NCI-H1092 (cell line): ENCODE measurements at regions not wholly inside any gene's neighbourhood (a gene's known extent, or its start where the extent isn't known, plus 50 kb on each side); places are given as distances from the start of the nearest gene placed in this dataset.
A peak's percentile ranks its signal among the peaks of the same experiment; 100 is the strongest.

ENCODE experiments used
- DNase-seq: peaks from one replicate; lab custom pipeline; 2025; lab: John Stamatoyannopoulos, UW

GRCh38 chr15:61742591-61742990 is 317.7 kb downstream of the VPS13C start:
- DNase-seq: no peak

- no peak for DNase-seq
These were observed 323.5 kb downstream of the VPS13C start for GRCh38 chr15:61736790-61737189.

- DNase-seq: no peak
These were observed 329.1 kb downstream of the VPS13C start for GRCh38 chr15:61731099-61731498.

DNA sequence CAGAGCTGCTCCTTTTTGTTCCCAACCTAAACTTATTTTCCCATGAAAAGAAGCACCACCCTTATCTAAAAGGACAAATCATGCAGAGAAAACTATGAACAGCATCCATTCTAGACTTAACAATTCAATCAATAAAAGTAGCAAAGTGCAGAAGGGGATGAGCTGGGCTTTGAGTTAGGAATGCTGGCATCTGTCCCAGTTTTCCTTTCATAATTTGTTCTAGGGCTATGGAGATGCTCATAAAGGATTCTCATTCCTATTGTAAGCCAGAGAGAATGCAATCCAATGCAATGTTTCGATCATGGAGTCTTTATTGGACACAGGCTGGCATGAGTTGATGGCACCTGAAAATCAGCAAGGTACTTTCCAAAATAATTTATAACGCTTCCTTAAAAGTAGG is 330.6 kb downstream of the VPS13C start:
- no peak for DNase-seq

DNA sequence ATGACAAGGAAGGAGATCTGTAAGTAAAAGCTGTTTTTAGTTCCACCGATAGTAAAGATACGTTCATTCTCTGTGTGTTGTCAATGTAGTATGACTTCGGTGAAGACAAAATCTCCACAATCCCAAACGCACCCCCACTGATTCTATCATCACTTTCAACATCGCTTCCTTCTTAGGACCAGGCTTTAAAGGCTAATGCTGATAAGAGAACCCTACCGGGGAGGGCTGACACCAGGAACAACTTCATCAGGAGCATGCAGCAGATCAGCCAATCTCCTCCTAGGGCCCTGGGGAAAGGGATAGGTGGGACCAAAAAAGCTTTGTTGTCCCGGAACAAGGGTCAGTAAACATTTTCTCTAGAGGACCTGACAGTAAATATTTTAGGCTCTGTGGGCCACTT is 334.1 kb downstream of the VPS13C start:
- no peak for DNase-seq

- DNase-seq: no peak
These were observed 335.0 kb downstream of the VPS13C start for GRCh38 chr15:61725251-61725650.

DNA sequence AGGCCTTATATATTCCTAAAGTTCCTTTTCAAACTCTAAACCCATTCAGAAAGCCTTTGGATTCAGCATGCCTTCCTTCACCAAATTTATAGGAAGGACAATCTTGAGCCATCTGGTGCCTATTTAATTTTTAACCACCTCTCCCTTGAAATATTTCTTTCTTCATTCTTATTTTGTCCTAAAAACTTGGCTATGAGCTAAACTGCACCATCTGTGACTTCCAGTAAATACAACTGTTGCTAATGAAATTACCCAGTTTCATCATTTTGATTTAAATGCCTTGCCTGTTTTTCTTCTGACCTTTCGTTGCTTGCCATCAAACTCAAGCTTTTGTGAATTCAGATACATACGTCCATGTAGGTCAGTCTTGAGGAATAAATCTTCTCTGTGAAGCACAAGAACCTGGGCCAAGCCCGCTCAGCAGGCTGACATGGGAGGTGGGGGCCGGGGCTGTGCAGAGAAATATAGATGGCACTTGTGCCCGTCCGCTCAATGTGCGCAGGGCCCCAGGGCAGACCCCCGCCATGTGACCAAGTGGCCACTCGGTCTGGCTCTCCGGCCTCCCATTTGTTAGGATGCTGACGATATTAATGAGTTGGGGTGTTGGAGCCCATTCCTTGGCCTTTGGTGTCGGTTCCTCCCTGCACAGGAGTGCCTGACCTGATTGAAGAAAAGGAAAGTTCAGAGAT is 335.9 kb downstream of the VPS13C start:
- DNase-seq: no peak

DNA sequence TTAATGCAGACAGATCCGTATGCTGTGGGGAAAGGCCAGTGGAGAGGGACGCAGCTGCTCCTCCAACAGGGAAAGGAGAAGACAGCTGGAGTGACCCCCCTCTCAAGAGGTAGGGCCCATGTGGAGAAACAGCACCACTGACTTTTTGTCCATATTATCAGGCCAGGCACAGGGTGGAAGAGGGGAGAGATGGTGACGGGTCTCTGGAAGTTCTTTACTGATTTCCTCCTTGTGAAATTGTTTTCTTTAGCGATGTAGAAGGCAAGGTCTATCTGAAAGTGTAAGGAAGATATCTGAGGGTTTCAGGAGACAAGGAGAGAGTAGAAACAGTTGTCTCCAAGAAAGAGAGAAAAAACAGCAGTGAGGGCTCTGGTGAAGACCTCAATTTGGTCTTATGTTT is 338.8 kb downstream of the VPS13C start:
- no peak for DNase-seq

DNA sequence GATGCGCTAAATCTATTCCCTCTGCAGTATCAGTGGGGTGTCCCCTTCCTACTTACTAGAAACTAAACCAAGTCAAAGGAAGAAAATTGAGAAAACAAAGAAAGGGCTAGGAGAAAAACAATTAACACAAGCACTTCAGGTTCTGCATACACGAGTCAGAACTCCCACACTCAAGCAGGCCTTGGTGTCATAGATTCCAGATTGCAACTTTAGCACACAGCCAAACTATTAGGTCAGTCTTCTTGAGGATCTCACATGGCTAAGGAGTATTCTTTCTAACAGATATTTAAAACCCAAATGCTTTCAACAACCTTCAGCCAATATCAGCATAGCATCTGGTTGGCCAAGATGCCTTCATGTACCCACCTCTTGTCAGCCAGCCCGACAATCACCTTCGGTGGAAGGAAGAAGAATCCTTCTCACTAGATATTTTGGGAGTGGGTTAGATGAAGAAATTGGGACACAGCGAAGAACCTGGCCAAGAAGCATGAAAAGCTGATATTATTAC is 340.0 kb downstream of the VPS13C start:
- no peak for DNase-seq

- no peak for DNase-seq
These were observed 345.2 kb downstream of the VPS13C start for GRCh38 chr15:61715082-61715481.

DNA sequence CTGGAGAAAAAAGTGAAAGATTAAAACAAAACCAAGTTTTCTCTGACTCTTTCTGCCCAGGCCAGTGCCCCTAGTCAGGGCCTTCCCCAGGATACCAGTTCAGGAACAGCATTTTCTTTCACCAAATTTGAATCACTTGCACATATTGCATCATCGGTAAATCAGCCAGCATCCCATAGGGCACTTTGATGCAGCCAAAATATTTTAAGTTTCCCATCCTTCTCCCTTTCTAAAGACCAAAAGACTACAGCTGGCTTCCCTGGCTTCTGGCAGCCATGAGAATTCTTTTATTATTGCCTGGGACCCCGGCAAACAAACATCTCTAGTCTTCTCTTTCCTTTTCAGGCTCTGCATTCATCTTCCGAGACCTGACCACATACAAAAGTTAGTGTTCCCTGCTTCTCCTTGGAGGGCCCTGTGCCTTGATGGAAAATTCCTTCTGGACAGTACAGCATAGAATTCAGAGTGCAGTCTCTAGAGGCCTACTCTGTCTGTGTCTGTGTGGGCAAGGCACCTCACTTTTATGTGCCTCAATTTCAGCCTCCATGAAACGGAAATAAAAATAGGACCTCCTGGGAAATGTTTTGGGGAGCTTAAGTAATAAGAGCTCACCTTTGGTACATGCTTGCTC is 348.0 kb downstream of the VPS13C start:
- DNase-seq: no peak

DNA sequence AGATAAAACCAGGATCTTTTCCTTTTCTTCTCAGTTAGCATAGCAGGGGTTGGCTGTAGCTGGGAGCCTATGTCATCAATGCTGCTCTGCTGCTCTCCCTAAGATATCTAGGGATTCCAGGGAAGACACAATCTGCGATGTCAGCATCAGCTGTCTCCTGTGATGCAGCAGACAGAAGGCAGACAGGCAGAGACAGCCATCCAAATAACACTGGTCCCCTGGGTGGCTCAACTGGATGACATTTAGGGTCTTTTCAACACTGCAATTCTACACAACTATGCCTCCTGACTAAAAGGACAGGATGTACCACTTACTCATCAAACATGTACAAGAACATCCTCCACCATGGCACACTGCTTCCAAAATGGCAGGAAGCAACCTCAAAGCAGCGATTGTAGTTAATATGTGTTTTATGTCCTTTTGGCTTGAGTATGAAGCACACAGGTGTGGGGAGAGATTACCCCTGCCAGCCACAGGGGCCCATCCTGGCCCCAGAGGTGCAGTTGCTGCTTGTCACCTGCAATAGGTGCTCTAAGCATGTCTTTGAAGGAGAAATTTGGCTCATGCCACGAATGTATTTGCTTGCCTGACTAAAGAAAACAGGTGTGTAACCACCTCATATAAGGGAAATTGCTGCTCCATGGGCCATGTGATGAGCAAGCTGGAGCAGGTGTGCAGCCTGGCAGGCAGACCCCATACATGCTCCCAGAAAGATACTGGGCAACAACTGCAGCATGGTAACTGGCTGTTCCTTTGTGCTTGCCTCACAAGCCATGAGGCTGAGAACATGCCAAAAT is 357.8 kb downstream of the VPS13C start:
- DNase-seq: peak; percentile 23

DNA sequence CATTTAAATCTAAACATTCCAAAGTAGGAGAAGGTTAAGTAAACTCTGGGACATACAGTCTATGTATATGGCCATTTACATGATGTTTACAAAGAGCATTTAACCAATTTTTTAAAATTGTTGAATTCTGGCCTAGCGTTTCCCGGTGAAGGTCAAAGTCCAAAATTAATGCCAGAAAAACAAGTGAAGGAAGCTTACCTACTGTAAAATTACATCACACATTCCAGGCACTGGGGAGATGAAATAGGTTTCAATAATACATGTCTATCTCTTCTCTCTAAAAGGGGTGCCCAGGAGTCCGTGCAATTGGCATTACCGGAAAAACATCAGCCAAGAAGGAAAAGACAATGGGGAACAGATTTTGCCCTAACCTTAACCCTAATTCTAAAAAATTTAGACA is 358.8 kb downstream of the VPS13C start:
- no peak for DNase-seq

DNA sequence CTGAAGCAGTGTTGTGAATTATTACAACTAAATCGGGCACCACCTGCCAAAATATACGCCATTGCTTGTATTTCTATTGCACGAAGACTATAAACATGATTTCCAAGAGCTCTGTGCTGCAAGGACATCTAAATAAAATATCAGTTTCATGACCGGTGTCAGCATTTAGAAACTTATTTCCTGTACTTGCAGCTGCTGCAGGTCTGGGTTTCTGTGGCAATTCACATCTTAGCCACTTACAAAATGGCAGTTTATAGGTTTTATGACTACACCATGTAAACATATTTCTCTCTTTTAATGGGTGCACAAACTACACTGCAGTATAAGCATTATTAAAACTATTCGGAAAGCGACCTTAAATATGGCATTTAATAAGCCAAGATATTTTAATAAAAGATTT is 359.4 kb downstream of the VPS13C start:
- DNase-seq: no peak

- DNase-seq: no peak
These were observed 362.5 kb downstream of the VPS13C start for GRCh38 chr15:61697796-61698195.

GRCh38 chr15:61689067-61689466 is 371.2 kb downstream of the VPS13C start:
- DNase-seq: no peak

GRCh38 chr15:61687651-61688050 is 372.6 kb downstream of the VPS13C start:
- DNase-seq: no peak

- no peak for DNase-seq
These were observed 373.1 kb downstream of the VPS13C start for GRCh38 chr15:61687124-61687523.

DNA sequence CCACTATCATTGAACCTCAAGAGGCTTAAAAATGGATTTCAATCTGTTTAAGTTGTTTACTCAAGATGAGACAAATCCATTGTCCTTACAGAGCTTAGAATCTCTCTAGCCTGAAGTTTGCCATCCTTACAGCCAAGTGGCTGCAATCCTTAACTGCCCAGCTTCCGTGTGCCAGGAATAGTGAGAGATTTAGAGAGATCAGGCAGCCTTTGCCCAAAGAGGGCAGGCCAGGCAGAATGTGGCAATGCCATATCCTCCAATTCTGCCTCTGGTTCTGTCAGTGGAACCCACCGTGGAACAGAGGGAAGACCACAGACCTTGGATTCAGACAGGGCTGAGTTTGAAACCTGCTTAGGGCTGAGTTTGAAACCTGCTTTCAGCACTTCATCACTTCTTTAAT is 374.3 kb downstream of the VPS13C start:
- no peak for DNase-seq

- no peak for DNase-seq
These were observed 374.7 kb downstream of the VPS13C start for GRCh38 chr15:61685534-61685933.

GRCh38 chr15:61684749-61685467 is 375.3 kb downstream of the VPS13C start:
- DNase-seq: no peak
